ENCODE measurements at regions not wholly inside any gene's neighbourhood (a gene's known extent, or its start where the extent isn't known, plus 50 kb on each side); places are given as distances from the start of the nearest gene placed in this dataset.

- no peak for DNase-seq (ENCODE audit: low read depth)
Observed at GRCh38 chr21:16742131-16742641, 770.7 kb upstream of the CXADR start.

DNA sequence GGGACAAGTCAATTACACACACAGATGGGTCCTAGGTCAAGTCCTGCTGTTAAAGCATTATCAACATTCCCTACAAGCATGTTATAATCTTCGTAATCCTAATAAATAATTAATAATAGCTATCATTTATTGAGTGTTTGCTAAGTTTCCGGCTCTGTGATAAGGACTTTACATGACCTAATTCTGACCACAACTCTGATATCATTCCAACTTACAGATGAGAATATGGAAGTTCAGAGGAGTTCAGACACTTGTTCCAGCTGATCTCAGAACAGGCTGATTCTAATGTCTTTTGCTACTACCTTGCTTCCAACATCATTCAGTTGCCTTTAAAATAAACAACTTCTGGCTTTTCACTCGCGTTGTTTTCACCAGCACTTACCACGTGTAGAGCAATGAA lies 770.1 kb upstream of the CXADR start:
- DNase-seq (ENCODE audit: low read depth) = no peak

DNA sequence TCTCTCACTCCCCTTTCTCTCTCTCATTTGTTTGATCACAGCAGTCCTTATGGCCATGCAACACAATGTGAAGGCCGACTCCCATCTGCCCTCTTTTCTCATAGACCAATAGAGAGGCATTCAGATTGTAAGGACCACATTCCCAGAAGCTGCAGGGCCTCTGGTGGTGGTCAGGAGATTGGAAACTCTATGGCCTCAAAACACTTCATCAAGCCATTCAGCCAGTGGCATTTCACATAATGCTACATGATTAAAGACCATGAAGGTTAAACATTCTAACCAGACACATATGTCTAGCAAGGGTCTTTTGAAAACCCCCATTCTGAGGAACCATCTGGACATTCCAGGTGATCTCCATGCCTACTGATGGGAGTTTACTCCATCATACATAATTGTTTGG lies 769.5 kb upstream of the CXADR start:
- DNase-seq (ENCODE audit: low read depth) = no peak

- DNase-seq (ENCODE audit: low read depth) = no peak
Observed at GRCh38 chr21:16750926-16751325, 761.9 kb upstream of the CXADR start.

- no peak for DNase-seq (ENCODE audit: low read depth)
Observed at GRCh38 chr21:16751695-16752474, 761.0 kb upstream of the CXADR start.

DNA sequence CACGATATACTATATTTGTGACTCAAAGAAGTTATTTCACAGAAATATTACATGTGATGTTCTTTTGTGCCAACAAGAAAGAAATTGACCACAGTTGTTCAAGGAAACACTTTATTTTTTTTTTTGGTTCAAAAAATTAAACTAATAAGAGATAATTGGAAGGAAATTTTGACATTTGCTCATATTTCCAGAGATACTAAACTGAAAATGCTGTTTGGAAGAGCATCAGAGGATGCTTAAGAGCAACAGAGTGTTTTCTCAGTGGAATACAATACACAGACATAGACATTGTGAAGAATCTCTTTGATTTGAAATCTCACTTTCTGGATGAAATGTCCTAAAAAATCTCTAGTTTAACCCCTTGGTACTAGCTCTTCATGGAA lies 760.4 kb upstream of the CXADR start:
- no peak for DNase-seq (ENCODE audit: low read depth)

DNA sequence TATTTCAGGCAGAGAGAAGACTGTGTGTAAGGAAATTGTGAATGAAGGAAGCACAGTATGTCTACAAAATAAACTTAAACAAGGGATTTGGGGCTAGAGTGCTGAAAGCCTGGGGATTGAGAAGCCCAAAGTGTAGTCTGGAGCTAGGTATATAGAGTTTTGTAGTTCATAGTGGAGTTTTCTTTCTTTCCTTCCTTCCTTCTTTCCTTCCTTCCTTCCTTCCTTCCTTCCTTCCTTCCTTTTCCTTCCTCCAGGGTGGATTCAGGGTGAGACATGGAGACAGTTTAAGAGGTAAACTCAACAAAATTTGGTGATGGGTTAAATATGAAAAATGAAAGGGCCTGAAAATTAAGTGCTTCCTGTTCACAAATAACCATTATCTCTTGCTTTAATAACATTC lies 757.8 kb upstream of the CXADR start:
- DNase-seq (ENCODE audit: low read depth) = no peak

- no peak for DNase-seq (ENCODE audit: low read depth)
Observed at GRCh38 chr21:16767201-16767600, 745.6 kb upstream of the CXADR start.

DNA sequence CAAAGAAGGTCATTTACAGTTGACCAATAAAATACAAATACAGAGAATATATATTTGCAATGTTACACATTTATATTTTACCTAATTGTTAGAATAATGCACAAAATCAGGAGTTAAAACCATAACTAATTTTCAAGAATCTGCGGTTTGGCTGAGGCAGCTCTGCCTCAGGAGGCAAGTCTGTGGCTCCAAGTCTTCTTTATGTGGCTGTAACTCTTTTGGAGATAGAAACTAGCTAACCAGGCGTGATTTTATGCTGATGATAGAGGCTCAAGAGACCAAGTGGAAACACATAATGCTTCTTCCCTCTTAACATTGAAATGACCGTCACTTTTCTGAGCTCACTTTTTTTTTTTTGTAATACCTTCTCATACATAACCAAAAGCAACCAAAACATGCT lies 744.7 kb upstream of the CXADR start:
- DNase-seq (ENCODE audit: low read depth) = peak; percentile 3

- DNase-seq (ENCODE audit: low read depth) = no peak
Observed at GRCh38 chr21:16770266-16770665, 742.6 kb upstream of the CXADR start.

DNA sequence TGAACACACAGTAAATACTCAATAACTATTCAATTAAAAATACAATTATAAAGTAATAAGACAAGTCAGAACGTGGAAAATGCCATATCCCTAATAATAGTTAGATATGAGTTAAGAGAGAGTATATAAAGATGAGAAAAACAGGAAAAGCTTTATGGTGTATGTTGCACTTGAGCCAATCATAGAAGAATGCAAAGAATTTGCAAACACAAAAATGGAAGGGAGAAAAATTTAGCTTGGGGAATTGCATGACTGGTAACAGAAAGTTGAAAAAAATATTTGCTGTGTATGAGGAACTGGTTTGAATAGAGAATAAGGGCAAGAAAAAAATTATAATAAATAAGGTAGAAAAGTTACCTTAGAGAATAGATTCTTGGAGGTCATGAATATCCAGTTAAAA lies 739.6 kb upstream of the CXADR start:
- DNase-seq (ENCODE audit: low read depth) = no peak

GRCh38 chr21:16775076-16775475 lies 737.8 kb upstream of the CXADR start:
- DNase-seq (ENCODE audit: low read depth) = no peak

GRCh38 chr21:16777041-16777720 lies 735.7 kb upstream of the CXADR start:
- DNase-seq (ENCODE audit: low read depth) = no peak

DNA sequence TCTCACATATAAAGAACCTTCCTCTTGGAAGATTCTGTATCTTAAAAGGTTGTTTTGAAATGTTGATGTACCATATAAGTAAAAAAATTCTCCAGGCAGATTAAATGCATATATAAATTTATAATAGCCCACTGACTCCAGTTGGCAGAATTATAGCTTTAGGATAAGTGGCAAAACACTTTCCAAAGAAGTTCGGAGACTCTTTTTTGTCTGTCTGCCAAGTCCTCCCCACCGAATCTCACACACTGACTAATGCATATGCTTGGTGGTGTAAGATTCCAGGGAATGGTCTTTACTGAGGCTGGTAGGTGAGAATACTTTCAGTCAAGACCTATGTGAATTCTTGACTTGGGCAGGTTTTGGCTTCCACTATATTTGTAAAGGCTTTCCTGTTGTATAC lies 724.3 kb upstream of the CXADR start:
- no peak for DNase-seq (ENCODE audit: low read depth)

DNA sequence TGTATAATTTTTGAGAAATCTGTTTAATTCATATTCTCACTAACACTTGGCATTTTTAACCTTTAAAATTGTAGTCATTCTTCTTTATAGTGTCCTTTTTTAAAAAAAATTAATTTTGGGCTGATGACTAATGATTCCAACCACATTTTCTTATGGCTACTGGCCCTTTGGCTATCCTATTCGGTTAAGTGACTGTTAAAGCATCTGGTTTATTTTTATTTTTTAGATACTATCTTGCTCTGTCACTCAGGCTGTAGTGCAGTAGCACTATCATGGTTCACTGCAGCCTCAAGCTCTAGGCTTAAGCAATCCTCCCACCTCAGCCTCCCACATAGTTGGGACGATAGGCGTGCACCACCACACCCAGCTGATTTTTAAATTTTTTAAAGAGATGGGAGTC lies 723.2 kb upstream of the CXADR start:
- DNase-seq (ENCODE audit: low read depth) = peak; percentile 3

DNA sequence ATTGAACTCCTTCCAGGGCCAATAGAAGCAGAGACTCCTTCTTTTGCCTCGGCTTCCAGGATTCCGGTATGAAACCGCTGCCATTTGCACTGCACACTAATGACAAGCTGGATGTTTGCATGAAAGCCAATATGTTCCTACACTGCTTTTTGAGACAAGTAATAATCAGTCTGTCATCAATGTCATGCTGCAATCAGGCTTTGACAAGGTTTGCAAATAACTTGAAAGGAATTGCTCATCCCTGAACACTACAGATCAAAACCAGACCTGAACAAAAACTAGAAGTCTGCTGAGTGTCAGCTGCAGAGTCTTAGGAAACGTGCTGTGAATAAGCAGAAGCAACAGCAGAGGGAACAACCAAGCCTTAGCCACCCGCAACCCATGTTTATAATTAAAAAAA lies 720.7 kb upstream of the CXADR start:
- no peak for DNase-seq (ENCODE audit: low read depth)

- DNase-seq (ENCODE audit: low read depth) = peak; percentile 64
Observed at GRCh38 chr21:16794950-16795349, 717.9 kb upstream of the CXADR start.

DNA sequence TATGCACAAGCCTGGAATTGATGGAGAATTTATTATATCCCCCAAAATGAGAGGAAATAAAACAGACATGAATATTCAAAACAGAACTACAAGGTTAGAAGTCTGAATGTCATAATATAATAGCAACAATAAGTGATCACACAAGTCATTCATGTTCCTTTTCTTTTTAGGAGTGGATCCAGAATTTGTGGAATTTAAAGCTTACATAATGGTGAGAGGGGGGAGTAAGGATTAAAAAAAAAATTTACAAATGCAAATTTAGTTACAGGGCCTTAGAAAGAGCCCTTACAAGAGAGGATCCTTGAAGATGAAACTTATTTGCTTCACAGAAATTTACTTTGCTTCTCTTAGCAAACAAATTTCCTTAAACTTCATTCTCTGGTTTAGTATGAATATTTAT lies 716.1 kb upstream of the CXADR start:
- no peak for DNase-seq (ENCODE audit: low read depth)

DNA sequence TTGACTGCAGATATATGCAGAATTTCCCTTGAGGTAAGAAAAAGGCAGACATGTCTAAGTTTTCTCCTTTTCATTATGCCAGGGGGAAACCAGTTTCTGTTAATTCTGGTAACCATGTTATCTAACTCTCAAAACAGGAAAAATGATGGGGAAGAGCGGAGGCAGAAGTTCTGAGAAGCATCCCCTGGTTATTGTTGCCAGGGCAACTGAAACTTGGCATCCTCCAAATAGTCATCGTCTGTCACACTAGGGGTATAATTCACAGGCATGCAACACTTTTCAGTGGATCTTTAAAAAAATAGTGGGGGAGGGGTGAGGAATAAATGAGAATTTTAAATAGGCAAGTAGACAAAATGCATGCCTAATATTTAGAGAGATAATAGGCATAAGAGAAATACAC lies 715.3 kb upstream of the CXADR start:
- no peak for DNase-seq (ENCODE audit: low read depth)

GRCh38 chr21:16797966-16798365 lies 714.9 kb upstream of the CXADR start:
- no peak for DNase-seq (ENCODE audit: low read depth)

- no peak for DNase-seq (ENCODE audit: low read depth)
Observed at GRCh38 chr21:16800536-16801275, 712.1 kb upstream of the CXADR start.

DNA sequence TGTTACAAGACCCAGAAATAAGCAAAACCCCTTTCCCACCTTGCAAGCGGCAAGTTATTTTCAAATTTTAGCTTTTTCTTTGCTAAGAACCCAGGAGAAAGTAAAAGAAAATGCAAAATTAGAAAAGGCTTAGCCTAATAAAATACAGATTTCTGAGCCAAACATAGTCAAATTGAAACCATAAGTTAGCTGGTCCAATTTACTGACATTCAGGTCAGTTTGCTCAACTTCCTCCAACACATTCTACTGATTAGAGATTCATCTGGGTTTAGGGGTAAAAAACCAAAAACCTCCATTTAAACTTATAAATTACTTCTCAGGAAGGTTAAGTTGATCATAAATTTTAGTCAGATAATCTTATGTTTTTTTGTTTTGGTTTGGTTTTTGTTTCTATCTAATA lies 701.8 kb upstream of the CXADR start:
- DNase-seq (ENCODE audit: low read depth) = no peak

- DNase-seq (ENCODE audit: low read depth) = no peak
Observed at GRCh38 chr21:16811970-16812369, 700.9 kb upstream of the CXADR start.
